T-helper 17 cell (primary cell): ENCODE measurements at regions not wholly inside any gene's neighbourhood (a gene's known extent, or its start where the extent isn't known, plus 50 kb on each side); places are given as distances from the start of the nearest gene placed in this dataset.
"Not testable (repeated sequence)": the region's sequence is repeated elsewhere in the genome, so short reads cannot be mapped to it uniquely, and the experiment has no call there.

Experiments
- ATAC-seq: fragments of 150-1000 bp; cut with Tn5 transposase; 2 replicates; pipeline ENCODE4 v1.10.0; 2021; ENCODE audit warnings: mild to moderate bottlenecking, moderate library complexity
- DNase-seq, 3 donors: peaks; one replicate each; pipeline versions ENCODE4 v3.0.0 to v3.0.0-alpha.2; 2020 to 2021
- H3K9me3 ChIP-seq: one replicate; pipeline ENCODE4 v1.7.0; 2013; ENCODE audit warnings: low read length, mild to moderate bottlenecking; ENCODE audit not compliant: control insufficient read depth, poor library complexity, severe bottlenecking
- H3K27ac Mint-ChIP-seq: one replicate; pipeline ENCODE4 v1.8.0; 2022; ENCODE audit warnings: mild to moderate bottlenecking, moderate library complexity, mixed read lengths
- H3K27me3 Mint-ChIP-seq: one replicate; pipeline ENCODE4 v1.8.0; 2022; ENCODE audit warnings: mixed read lengths
- H3K36me3 Mint-ChIP-seq: one replicate; pipeline ENCODE4 v1.8.0; 2022; ENCODE audit warnings: low read depth, mixed read lengths
- H3K4me1 Mint-ChIP-seq: one replicate; pipeline ENCODE4 v1.8.0; 2022; ENCODE audit warnings: mild to moderate bottlenecking, mixed read lengths
- H3K4me3 Mint-ChIP-seq: one replicate; pipeline ENCODE4 v1.8.0; 2022; ENCODE audit warnings: mild to moderate bottlenecking, moderate library complexity, mixed read lengths

DNA sequence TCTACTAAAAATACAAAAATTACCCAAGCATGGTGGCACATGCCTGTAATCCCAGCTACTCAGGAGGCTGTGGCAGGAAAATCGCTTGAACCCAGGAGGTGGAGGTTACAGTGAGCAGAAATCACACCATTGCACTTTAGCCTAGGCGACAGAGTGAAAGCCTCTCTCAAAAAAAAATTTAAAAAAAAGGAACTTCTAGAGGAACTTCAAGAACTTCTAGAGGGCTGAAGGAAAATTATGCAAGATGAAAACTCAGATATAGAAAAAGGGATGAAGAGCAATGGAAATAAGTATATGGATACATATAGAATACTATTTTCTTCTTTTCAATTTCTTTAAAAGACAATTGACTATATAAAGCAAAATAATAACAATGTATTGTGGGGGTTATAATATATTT, 51.2 kb upstream of the PRR5 start:
- no peaks in the 10 kb centered on the region for H3K9me3 ChIP-seq
- Mint-ChIP-seq H3K36me3 (no peaks in the 10 kb centered on the region), H3K27ac (no peak overlapping the region), H3K27me3 (no peaks in the 10 kb centered on the region), H3K4me1 (peaks cover 3% of the 10 kb centered on the region), H3K4me3 (no peak overlapping the region)
- DNase-seq (no peak), ATAC-seq (no peak)

DNA sequence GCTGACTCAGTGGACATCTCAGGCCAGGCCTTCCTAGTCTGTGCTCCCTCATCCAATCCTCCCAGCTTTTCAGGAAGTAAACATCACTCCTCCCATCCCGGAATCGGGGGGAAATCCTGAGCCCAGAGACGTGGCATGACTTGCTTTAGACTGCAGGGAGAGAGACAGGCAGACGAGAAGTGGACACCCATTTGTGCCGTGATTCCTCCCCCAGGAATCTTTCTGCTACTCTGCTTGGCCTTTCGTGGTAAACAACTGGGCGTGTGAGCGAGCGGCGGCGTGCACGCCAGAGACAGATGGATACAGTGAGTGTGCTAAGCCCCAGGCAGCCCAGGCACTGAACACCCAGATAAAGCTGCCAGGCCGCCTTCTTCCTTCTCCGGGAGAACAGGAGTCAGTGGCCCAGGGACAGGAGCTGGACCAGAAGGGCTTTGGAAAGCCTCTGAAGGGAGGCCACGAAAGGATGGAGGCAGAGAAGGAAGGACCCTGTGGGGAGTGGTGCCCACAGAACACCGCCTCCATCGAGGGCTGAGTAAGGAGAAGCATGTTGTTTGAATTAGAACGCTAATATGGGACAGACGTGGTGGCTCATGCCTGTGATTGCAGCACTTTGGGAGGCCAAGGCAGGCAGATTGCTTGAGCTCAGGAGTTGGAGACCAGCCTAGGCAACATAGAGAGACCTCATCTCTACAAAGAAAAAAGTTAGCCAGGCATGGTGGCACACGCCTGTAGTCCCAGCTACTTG, 53.0 kb upstream of the PRR5 start:
- ATAC-seq (no peak), DNase-seq (no peak)
- H3K27me3 Mint-ChIP-seq = no peaks in the 10 kb centered on the region
- no peak overlapping the region for H3K4me3 Mint-ChIP-seq
- H3K27ac Mint-ChIP-seq = no peak overlapping the region
- no peaks in the 10 kb centered on the region for H3K9me3 ChIP-seq
- no peaks in the 10 kb centered on the region for H3K36me3 Mint-ChIP-seq
- H3K4me1 Mint-ChIP-seq = peaks cover 5% of the 10 kb centered on the region

DNA sequence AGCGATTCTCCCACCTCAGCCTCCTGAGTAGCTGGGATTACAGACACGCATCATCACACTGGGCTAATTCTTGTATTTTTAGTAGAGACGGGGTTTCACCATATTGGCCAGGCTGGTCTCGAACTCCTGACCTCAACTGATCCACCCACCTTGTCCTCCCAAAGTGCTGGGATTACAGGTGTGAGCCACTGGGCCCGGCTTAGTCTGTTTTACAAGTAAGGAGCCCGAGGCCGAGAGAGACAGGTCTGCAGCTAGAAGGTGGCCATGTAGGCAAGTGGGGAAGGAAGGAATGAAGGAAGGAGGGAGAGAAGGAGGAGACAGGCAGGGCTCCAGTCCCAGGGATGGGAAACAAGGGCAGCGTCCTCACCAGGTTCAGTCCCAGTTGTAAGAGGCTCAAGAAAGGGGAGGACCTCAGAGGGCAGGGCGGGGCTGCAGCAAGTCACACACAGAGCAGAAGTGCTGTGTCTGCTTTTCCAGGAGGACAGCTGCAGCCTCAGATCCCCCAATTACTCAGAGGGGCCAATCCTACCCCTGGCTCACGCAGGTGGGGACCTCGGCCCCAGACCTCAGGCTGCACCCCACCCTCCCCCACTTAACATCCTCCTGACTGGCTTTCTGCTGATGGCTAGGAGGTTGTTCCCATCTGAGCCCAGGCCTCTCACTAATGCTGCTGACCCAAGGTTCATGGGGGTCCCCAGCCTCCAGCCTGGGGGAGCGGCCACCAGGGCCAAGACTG, 53.8 kb upstream of the PRR5 start:
- H3K36me3 Mint-ChIP-seq = no peaks in the 10 kb centered on the region
- no peaks in the 10 kb centered on the region for H3K9me3 ChIP-seq
- H3K27ac Mint-ChIP-seq = no peak overlapping the region
- H3K4me1 Mint-ChIP-seq = peaks cover 5% of the 10 kb centered on the region
- no peak for ATAC-seq
- no peaks in the 10 kb centered on the region for H3K27me3 Mint-ChIP-seq
- no peak for DNase-seq
- H3K4me3 Mint-ChIP-seq = no peak overlapping the region

DNA sequence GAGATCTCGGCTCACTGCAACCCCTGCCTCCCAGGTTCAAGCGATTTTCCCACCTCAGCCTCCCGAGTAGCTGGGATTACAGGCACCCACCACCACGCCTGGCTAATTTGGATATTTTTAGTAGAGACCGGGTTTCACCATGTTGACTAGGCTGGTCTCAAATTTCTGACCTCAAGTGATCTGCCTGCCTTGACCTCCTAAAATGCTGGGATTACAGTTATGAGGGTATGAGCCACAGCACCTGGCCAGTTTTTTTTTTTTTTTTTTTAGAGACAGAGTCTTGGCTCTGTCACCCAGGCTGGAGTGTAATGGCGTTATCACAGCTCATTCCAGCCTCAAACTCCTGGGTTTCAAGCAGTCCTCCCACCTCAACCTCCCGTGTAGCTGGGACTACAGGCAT, 54.9 kb upstream of the PRR5 start:
- H3K27ac Mint-ChIP-seq = no peak overlapping the region
- no peak overlapping the region for H3K4me3 Mint-ChIP-seq
- ATAC-seq (no peak), DNase-seq (no peak)
- H3K9me3 ChIP-seq = no peaks in the 10 kb centered on the region
- no peaks in the 10 kb centered on the region for H3K27me3 Mint-ChIP-seq
- no peaks in the 10 kb centered on the region for H3K36me3 Mint-ChIP-seq
- peaks cover 5% of the 10 kb centered on the region for H3K4me1 Mint-ChIP-seq

DNA sequence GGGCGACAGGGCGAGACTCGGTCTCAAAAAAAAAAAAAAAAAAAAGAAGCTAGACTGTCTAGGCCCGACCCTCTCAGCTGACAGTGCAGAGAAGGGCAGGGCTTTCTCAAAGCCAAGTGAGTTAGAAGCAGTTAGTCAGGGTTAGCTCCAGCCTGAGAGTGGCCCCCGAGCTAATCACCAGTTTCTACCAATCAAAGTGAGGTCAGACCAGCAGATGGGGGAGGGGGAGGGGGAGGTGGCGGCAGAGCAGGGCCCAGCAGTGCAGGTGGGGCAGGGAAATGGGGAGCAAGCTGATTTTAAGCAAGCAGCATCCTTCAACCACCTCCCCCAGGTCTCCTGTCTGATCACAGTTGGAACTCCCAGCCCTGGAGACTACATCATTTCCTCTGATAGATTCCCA, 55.3 kb upstream of the PRR5 start:
- peaks cover 5% of the 10 kb centered on the region for H3K4me1 Mint-ChIP-seq
- ATAC-seq (no peak), DNase-seq (no peak)
- no peaks in the 10 kb centered on the region for H3K9me3 ChIP-seq
- H3K27me3 Mint-ChIP-seq = no peaks in the 10 kb centered on the region
- no peaks in the 10 kb centered on the region for H3K36me3 Mint-ChIP-seq
- H3K4me3 Mint-ChIP-seq = no peak overlapping the region
- H3K27ac Mint-ChIP-seq = no peak overlapping the region

DNA sequence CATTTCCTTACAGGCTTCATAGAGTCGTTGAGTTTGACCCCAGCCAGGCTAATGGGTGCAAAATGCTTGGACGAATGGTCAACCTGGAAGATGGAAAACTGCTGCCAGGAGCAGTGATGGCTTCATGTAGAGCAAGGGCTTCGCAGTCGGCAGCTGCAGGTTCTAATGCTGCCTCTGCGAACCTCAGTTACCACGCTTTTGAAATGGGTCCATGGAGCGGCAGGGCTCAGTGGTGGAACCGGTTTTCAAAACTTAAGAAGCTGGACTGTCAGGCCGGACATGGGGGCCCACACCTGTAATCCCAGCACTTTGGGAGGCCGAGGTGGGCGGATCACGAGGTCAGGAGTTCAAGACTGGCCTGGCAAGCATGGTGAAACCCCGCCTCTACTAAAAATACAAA, 55.9 kb upstream of the PRR5 start:
- DNase-seq (no peak), ATAC-seq (no peak)
- no peaks in the 10 kb centered on the region for H3K27me3 Mint-ChIP-seq
- no peak overlapping the region for H3K27ac Mint-ChIP-seq
- peaks cover 5% of the 10 kb centered on the region for H3K4me1 Mint-ChIP-seq
- H3K36me3 Mint-ChIP-seq = no peaks in the 10 kb centered on the region
- no peak overlapping the region for H3K4me3 Mint-ChIP-seq
- no peaks in the 10 kb centered on the region for H3K9me3 ChIP-seq

DNA sequence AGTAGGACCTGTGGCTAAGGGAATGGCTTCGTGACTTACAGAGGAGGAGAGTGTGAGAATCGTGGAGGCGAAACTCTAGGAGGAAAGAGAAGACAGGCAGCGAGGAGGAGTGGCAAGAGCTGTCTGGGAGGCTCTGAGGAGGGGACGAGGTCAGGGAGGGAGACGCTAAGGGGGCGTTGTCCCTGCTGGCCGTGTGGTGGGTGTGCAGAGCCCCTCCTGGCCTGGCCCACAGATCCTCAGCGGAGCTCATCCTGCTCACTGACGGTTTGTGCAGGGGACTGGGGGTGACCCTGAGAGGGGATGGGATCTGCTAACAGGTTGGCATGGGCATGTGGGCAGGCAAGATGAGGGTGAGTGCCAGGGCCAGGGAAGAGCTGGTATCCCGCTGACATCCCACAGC, 56.5 kb upstream of the PRR5 start:
- Mint-ChIP-seq H3K4me1 (peaks cover 5% of the 10 kb centered on the region), H3K27ac (no peak overlapping the region), H3K4me3 (no peak overlapping the region), H3K36me3 (no peaks in the 10 kb centered on the region), H3K27me3 (no peaks in the 10 kb centered on the region)
- H3K9me3 ChIP-seq = no peaks in the 10 kb centered on the region
- no peak for DNase-seq
- no peak for ATAC-seq

DNA sequence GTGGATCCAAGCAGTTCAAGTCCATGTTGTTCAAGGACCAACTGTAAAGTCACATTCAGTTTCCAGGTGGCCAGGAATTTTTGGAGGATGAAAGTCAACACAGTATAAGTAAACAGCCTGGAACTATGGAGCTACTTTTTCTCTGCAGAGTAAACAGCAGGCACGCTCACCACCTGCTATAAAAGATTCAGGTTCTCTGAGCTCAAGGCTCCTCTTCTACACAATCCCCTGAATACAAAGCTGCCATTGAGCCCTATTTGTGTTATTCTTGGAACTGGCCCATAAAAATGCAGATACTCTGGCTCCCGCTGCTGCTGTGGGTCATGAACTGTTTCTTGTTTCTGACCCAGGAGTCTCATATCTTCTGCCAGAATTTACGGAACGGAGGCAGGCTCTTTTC, 56.9 kb upstream of the PRR5 start:
- no peaks in the 10 kb centered on the region for H3K9me3 ChIP-seq
- peaks cover 5% of the 10 kb centered on the region for H3K4me1 Mint-ChIP-seq
- DNase-seq = no peak
- H3K36me3 Mint-ChIP-seq = no peaks in the 10 kb centered on the region
- no peak overlapping the region for H3K4me3 Mint-ChIP-seq
- H3K27ac Mint-ChIP-seq = no peak overlapping the region
- no peak for ATAC-seq
- H3K27me3 Mint-ChIP-seq = no peaks in the 10 kb centered on the region

DNA sequence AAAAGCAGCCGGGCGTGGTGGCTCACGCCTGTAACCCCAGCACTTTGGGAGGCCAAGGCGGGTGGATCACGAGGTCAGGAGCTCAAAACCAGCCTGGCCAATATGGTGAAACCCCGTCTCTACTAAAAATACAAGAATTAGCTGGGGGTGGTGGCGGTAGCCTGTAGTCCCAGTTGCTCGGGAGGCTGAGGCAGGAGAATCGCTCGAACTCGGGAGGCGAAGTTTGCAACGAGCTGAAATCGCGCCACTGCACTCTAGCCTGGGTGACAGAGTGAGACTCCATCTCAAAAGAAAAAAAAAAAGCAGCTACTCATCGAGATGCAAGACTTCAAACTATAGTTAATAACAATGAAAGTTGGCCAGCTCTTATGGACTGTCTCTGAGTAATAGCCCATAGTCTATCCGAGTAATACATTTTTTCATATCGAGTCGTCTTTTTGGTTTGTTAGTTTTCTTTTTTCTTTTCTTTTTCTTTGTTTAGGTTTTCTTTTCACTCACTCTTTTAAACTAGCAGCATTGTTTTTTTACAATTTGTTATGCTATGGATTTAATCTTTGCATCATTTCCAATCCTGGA, 58.4 kb upstream of the PRR5 start:
- ATAC-seq, H3K36me3 Mint-ChIP-seq, H3K27ac Mint-ChIP-seq, H3K4me1 Mint-ChIP-seq, H3K4me3 Mint-ChIP-seq, H3K27me3 Mint-ChIP-seq, H3K9me3 ChIP-seq, DNase-seq: not testable (repeated sequence)

DNA sequence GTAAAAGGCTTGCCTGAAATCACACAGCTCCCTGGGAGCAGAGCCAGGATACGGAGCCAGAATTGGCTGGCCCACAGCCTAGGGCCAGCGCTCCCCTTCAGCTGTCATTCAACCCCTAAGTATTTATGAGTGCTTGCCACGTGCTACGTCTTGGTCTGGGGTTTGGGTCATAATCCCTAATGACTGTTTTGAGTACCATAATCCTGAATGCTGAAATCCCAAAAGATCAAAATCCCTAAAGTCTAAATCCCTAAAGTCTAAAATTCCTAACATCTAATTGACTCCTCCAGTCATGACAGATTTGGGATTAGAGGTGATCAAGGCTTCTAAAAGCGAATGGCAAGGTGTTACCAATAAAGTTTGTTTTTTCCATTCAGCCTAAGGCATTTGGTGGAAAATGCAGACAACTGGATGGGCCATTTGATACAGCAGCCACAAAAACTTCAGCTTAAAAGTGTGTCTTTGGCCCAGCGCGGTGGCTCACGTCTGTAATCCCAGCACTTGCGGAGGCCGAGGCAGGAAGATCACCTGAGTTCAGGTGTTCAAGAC, 59.8 kb upstream of the PRR5 start:
- peaks cover 2% of the 10 kb centered on the region for H3K4me1 Mint-ChIP-seq
- DNase-seq = no peak
- no peak overlapping the region for H3K4me3 Mint-ChIP-seq
- no peaks in the 10 kb centered on the region for H3K36me3 Mint-ChIP-seq
- no peak overlapping the region for H3K27ac Mint-ChIP-seq
- no peak for ATAC-seq
- H3K27me3 Mint-ChIP-seq = no peaks in the 10 kb centered on the region
- H3K9me3 ChIP-seq = no peaks in the 10 kb centered on the region

DNA sequence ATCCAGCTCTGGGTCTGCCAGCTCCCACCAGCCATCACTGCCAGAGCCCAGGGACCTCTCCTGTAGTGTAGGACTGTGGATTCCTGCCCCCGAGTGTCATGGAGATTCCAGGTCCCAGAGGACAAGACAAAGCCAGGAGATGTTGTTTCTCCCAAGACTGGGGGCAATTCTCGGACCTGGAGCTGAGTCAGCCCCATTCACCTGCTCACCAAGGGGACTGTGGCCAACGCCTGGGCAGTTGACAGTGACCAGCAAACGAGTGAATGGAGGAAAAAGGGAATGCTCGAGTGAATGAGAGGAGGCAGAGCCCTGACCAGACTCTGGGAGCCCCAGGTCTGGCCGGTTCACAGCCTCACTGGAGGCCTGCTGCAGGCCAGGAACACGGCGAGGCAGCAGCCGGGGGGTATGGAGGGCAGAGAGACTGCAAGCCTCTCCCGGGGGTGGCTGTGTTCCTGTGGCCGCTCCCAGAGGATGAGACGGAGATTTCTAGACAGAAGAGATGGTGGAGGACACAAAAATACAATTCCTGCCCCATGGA, 61.3 kb upstream of the PRR5 start:
- H3K4me3 Mint-ChIP-seq = no peak overlapping the region
- no peak for ATAC-seq
- DNase-seq = no peak
- peaks cover 2% of the 10 kb centered on the region for H3K4me1 Mint-ChIP-seq
- H3K9me3 ChIP-seq = no peaks in the 10 kb centered on the region
- no peak overlapping the region for H3K27ac Mint-ChIP-seq
- no peaks in the 10 kb centered on the region for H3K36me3 Mint-ChIP-seq
- H3K27me3 Mint-ChIP-seq = no peaks in the 10 kb centered on the region

DNA sequence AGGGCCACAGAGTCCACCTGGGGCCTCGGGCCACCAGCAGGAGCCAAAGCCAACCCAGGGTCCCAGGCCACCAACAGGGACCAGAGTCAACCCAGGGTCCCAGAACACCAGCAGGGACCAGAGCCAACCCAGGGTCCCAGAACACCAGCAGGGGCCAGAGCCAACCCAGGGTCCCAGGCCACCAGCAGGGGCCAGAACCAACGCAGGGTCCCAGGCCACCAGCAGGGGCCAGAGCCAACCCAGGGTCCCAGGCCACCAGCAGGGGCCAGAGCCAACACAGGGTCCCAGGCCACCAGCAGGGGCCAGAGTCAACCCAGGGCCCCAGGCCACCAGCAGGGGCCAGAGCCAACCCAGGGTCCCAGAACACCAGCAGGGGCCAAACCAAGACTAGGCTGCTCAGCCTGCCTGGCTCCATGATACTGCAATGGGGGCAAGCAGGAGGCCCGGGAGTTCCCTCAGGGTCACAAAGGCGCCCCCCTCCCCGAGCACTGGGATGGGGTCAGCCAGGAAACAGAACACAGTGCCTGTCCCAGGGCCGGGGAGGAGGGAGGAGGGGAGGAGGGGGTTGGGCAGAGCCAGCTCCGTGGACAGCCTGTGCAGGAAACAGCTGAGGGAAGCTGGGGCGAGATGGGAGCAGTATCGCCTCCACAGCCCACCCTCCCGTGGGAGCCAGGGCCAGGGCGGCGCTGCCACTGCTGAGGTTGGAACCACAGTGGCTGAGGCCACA, 62.0 kb upstream of the PRR5 start:
- Mint-ChIP-seq H3K4me3 (no peak overlapping the region), H3K36me3 (no peaks in the 10 kb centered on the region), H3K27me3 (no peaks in the 10 kb centered on the region), H3K27ac (no peak overlapping the region), H3K4me1 (no peaks in the 10 kb centered on the region)
- no peaks in the 10 kb centered on the region for H3K9me3 ChIP-seq
- ATAC-seq = no peak
- no peak for DNase-seq
